Ovary (tissue), 3 donors: ENCODE measurements at regions not wholly inside any gene's neighbourhood (a gene's known extent, or its start where the extent isn't known, plus 50 kb on each side); places are given as distances from the start of the nearest gene placed in this dataset.

ENCODE experiments used
- CTCF ChIP-seq, 3 donors: fragments of 450-650 bp in 2 of 3; fragments of 200-600 bp in 1 of 3; IDR thresholded peaks; one replicate each; pipeline versions ENCODE4 v1.5.1 to v1.8.0; 2016 to 2022; ENCODE audit warnings: antibody characterized with exemption in 3 of 3, mild to moderate bottlenecking in 1 of 3
- EP300 ChIP-seq: sonication (generic); formaldehyde crosslinking; IDR thresholded peaks from one replicate; pipeline ENCODE4 v1.6.1; 2017; ENCODE audit warnings: antibody characterized with exemption
- POLR2A ChIP-seq: fragments of 450-650 bp; IDR thresholded peaks from one replicate; pipeline ENCODE4 v1.6.1; 2017; ENCODE audit warnings: antibody characterized with exemption, mild to moderate bottlenecking, moderate library complexity
- donor health status: DM: no; HTN: no; CAD: no.

- TF ChIP-seq CTCF (IDR thresholded peaks at IDR 0.05) (no peak), POLR2A (no peak), EP300 (no peak)
Measured at GRCh38 chr17:73976676-73977521, 226.6 kb upstream of the RPL38 start.
